ENCODE measurements at regions not wholly inside any gene's neighbourhood (a gene's known extent, or its start where the extent isn't known, plus 50 kb on each side); places are given as distances from the start of the nearest gene placed in this dataset.

- Histone ChIP-seq H3K36me3 (ENCODE audit: insufficient read depth in 1 of 2, low read depth in 1 of 2) (no peaks in the 10 kb centered on the region), H3K4me3 (no peak overlapping the region), H3K4me1 (no peaks in the 10 kb centered on the region), H3K27ac (no peak overlapping the region), H3K27me3 (ENCODE audit: insufficient read depth in 3 of 3, low read length in 2 of 3) (peaks cover 0 to 2% (median 0%) of the 10 kb centered on the region in 3 donors), H3K9me3 (peaks cover 9% of the 10 kb centered on the region)
- 67 to 72% (median 68%) methylated on average over 2 of the region's 2 CpGs for WGBS, 3 donors
- ATAC-seq (no peak), DNase-seq (no peak)
- intact Hi-C loops (cut with DNase I), result no loop called here
- TF ChIP-seq, protein P1, sequence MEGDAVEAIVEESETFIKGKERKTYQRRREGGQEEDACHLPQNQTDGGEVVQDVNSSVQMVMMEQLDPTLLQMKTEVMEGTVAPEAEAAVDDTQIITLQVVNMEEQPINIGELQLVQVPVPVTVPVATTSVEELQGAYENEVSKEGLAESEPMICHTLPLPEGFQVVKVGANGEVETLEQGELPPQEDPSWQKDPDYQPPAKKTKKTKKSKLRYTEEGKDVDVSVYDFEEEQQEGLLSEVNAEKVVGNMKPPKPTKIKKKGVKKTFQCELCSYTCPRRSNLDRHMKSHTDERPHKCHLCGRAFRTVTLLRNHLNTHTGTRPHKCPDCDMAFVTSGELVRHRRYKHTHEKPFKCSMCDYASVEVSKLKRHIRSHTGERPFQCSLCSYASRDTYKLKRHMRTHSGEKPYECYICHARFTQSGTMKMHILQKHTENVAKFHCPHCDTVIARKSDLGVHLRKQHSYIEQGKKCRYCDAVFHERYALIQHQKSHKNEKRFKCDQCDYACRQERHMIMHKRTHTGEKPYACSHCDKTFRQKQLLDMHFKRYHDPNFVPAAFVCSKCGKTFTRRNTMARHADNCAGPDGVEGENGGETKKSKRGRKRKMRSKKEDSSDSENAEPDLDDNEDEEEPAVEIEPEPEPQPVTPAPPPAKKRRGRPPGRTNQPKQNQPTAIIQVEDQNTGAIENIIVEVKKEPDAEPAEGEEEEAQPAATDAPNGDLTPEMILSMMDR (IDR thresholded peaks at IDR 0.05), result no peak
Measured at GRCh38 chr4:157880761-157881160, 292.1 kb downstream of the GASK1B start.

DNA sequence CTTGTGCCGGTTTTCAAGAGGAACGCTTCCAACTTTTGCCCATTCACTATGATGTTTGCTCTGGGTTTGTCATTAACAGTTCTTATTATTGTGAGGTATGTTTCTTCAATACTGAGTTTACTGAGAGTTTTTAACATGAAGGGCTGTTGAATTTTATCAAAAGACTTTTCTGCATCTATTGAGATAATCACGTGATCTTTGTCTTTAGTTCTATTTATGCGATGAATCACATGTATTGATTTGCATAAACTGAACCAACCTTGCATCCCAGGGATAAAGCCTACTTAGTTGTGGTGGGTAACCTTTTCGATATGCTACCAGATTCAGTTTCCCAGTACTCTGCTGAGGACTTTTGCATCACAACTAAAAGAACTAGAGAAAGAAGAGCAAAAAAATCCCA is 318.0 kb downstream of the GASK1B start:
- Histone ChIP-seq H3K27ac (no peak overlapping the region), H3K4me1 (no peaks in the 10 kb centered on the region), H3K36me3 (ENCODE audit: insufficient read depth in 1 of 2, low read depth in 1 of 2) (no peaks in the 10 kb centered on the region), H3K9me3 (no peaks in the 10 kb centered on the region), H3K27me3 (ENCODE audit: insufficient read depth in 3 of 3, low read length in 2 of 3) (no peaks in the 10 kb centered on the region), H3K4me3 (no peak overlapping the region)
- intact Hi-C loops (cut with DNase I), result no loop called here
- DNase-seq, result no peak
- ATAC-seq, result no peak
- 89 to 93% (median 90%) methylated on average over 5 of the region's 5 CpGs for WGBS, 3 donors
- TF ChIP-seq, protein P1 (IDR thresholded peaks at IDR 0.05), result no peak

GRCh38 chr4:157840648-157841047 is 332.2 kb downstream of the GASK1B start:
- no peaks in the 10 kb centered on the region for H3K36me3 ChIP-seq (ENCODE audit: insufficient read depth in 1 of 2, low read depth in 1 of 2)
- intact Hi-C loops (cut with DNase I), result no loop called here
- H3K4me3 ChIP-seq, result no peak overlapping the region
- no peak for DNase-seq
- H3K4me1 ChIP-seq, result no peaks in the 10 kb centered on the region
- no peak overlapping the region for H3K27ac ChIP-seq
- ATAC-seq, result no peak
- TF ChIP-seq, protein P1 (IDR thresholded peaks at IDR 0.05), result no peak
- no peaks in the 10 kb centered on the region for H3K27me3 ChIP-seq (ENCODE audit: insufficient read depth in 3 of 3, low read length in 2 of 3)
- H3K9me3 ChIP-seq, result no peaks in the 10 kb centered on the region

- Histone ChIP-seq H3K27ac (no peak overlapping the region), H3K4me1 (no peaks in the 10 kb centered on the region), H3K9me3 (no peaks in the 10 kb centered on the region), H3K36me3 (ENCODE audit: insufficient read depth in 1 of 2, low read depth in 1 of 2) (no peaks in the 10 kb centered on the region), H3K27me3 (ENCODE audit: insufficient read depth in 3 of 3, low read length in 2 of 3) (no peaks in the 10 kb centered on the region), H3K4me3 (no peak overlapping the region)
- DNase-seq (no peak), ATAC-seq (no peak)
- WGBS, 3 donors, result 90 to 95% (median 92%) methylated on average over 1 of the region's 1 CpG
- intact Hi-C loops (cut with DNase I), result no loop called here
- TF ChIP-seq, protein P1 (IDR thresholded peaks at IDR 0.05), result no peak
Measured at GRCh38 chr4:157840034-157840433, 332.8 kb downstream of the GASK1B start.

DNA sequence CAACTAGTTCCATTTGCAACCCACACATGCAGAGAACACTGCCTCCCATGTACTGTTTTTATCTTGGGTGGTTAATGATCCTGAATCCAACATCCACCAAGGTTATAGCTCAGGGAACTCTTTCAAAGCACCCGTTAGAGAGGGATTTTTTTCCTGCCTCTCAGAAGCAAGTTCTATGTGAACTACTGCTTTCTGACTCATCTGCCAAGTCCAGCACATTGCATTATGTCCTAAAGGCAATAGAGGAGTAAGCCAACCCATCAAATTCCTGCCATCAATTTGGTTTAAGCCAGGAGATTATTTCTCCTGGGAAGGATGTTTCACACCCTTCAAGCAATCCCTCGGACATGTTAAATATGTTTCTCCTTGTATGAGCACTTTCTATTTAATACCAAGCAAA is 334.5 kb downstream of the GASK1B start:
- no peak overlapping the region for H3K4me3 ChIP-seq
- H3K27me3 ChIP-seq (ENCODE audit: insufficient read depth in 3 of 3, low read length in 2 of 3), result no peaks in the 10 kb centered on the region
- intact Hi-C loops (cut with DNase I), result no loop called here
- ATAC-seq (no peak), DNase-seq (no peak)
- TF ChIP-seq, protein P1 (IDR thresholded peaks at IDR 0.05), result no peak
- H3K4me1 ChIP-seq, result no peaks in the 10 kb centered on the region
- no peak overlapping the region for H3K27ac ChIP-seq
- no peaks in the 10 kb centered on the region for H3K36me3 ChIP-seq (ENCODE audit: insufficient read depth in 1 of 2, low read depth in 1 of 2)
- H3K9me3 ChIP-seq, result no peaks in the 10 kb centered on the region
- 16 to 44% (median 34%) methylated on average over 2 of the region's 2 CpGs for WGBS, 3 donors

Measured in psoas muscle (tissue), 7 donors.